ENCODE measurements at regions not wholly inside any gene's neighbourhood (a gene's known extent, or its start where the extent isn't known, plus 50 kb on each side); places are given as distances from the start of the nearest gene placed in this dataset.

DNA sequence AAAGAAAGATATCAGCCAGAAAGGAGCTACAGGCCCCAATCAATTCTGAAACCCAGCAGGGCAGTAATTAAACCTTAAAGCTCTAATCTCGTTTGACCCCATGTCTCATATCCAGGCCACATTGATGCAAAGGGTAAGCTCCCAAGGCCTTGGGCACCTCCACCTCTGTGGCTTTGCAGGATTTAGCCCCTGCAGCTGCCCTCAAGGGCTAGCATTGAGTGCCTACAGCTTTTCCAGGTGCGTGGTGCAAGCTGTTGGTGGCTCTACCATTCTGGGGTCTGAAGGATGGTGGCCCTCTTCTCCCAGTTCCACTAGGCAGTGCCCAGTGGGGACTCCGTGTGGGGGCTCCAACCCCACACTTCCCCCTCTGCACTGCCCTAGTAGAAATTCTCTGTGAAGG is 429.9 kb downstream of the NPHP4 start:
- TF ChIP-seq EP300 (conservative IDR thresholded peaks at IDR 0.05; ENCODE audit: poor library complexity, severe bottlenecking) (no peak), TAF1 (IDR thresholded peaks at IDR 0.05; ENCODE audit: low read depth) (no peak), POLR2AphosphoS5 (IDR thresholded peaks at IDR 0.05) (no peak), SMC3 (conservative IDR thresholded peaks at IDR 0.05; ENCODE audit: poor library complexity) (no peak), MXI1 (conservative IDR thresholded peaks at IDR 0.05; ENCODE audit: poor library complexity, severe bottlenecking) (no peak), EZH2 (IDR thresholded peaks at IDR 0.05; ENCODE audit: borderline replicate concordance, insufficient read depth, low read length, poor library complexity, severe bottlenecking) (no peak)
- TF ChIP-seq, protein P1, sequence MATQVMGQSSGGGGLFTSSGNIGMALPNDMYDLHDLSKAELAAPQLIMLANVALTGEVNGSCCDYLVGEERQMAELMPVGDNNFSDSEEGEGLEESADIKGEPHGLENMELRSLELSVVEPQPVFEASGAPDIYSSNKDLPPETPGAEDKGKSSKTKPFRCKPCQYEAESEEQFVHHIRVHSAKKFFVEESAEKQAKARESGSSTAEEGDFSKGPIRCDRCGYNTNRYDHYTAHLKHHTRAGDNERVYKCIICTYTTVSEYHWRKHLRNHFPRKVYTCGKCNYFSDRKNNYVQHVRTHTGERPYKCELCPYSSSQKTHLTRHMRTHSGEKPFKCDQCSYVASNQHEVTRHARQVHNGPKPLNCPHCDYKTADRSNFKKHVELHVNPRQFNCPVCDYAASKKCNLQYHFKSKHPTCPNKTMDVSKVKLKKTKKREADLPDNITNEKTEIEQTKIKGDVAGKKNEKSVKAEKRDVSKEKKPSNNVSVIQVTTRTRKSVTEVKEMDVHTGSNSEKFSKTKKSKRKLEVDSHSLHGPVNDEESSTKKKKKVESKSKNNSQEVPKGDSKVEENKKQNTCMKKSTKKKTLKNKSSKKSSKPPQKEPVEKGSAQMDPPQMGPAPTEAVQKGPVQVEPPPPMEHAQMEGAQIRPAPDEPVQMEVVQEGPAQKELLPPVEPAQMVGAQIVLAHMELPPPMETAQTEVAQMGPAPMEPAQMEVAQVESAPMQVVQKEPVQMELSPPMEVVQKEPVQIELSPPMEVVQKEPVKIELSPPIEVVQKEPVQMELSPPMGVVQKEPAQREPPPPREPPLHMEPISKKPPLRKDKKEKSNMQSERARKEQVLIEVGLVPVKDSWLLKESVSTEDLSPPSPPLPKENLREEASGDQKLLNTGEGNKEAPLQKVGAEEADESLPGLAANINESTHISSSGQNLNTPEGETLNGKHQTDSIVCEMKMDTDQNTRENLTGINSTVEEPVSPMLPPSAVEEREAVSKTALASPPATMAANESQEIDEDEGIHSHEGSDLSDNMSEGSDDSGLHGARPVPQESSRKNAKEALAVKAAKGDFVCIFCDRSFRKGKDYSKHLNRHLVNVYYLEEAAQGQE (IDR thresholded peaks at IDR 0.05; ENCODE audit: borderline replicate concordance): no peak
- Histone ChIP-seq H3K36me3 (ENCODE audit: insufficient read depth, low read length) (no peaks in the 10 kb centered on the region), H3F3A (ENCODE audit: insufficient read depth, low read length, poor library complexity, severe bottlenecking) (no peaks in the 10 kb centered on the region), H3K27me3 (ENCODE audit: insufficient read depth, low read depth, low read length) (no peaks in the 10 kb centered on the region), H3K79me2 (replicated peaks; ENCODE audit: insufficient read depth, low read length) (no peaks in the 10 kb centered on the region), H4K20me1 (ENCODE audit: insufficient read depth) (no peaks in the 10 kb centered on the region), H3K9ac (ENCODE audit: low read length) (no peak overlapping the region), H3K9me2 (ENCODE audit: insufficient read depth, low read length) (no peaks in the 10 kb centered on the region), H3K4me2 (ENCODE audit: low read length) (no peak overlapping the region), H3K9me3 (ENCODE audit: low read length) (no peaks in the 10 kb centered on the region), H2AFZ (ENCODE audit: low read depth, low read length) (no peak overlapping the region), H3K27ac (ENCODE audit: low read length) (no peak overlapping the region), H3K4me3 (ENCODE audit: low read length) (no peak overlapping the region)

DNA sequence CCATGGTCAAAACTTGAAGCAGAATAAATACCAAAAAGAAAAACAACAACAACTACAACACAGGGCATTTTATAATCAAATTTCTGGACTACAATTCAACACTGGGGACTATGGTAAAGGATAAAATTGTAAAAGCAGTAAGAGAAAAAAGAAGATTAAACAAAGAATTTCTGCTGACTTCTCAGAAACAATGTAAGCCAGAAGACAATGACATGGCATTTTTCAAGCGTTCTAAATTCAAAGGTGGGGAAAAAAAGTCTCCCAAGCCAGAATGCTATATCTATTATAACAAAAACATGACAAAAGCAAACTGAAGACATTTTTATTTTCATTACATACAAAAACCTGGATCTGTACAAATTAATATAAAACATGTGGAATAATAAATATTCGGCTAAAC is 433.1 kb downstream of the NPHP4 start:
- no peak for TF ChIP-seq TAF1 (IDR thresholded peaks at IDR 0.05; ENCODE audit: low read depth)
- H2AFZ ChIP-seq (ENCODE audit: low read depth, low read length): no peak overlapping the region
- no peaks in the 10 kb centered on the region for H3K36me3 ChIP-seq (ENCODE audit: insufficient read depth, low read length)
- H3K9me3 ChIP-seq (ENCODE audit: low read length): no peaks in the 10 kb centered on the region
- H3F3A ChIP-seq (ENCODE audit: insufficient read depth, low read length, poor library complexity, severe bottlenecking): no peaks in the 10 kb centered on the region
- no peak overlapping the region for H3K27ac ChIP-seq (ENCODE audit: low read length)
- H3K79me2 ChIP-seq (replicated peaks; ENCODE audit: insufficient read depth, low read length): no peaks in the 10 kb centered on the region
- no peaks in the 10 kb centered on the region for H3K9me2 ChIP-seq (ENCODE audit: insufficient read depth, low read length)
- H3K4me3 ChIP-seq (ENCODE audit: low read length): no peak overlapping the region
- H3K27me3 ChIP-seq (ENCODE audit: insufficient read depth, low read depth, low read length): no peaks in the 10 kb centered on the region
- H3K9ac ChIP-seq (ENCODE audit: low read length): no peak overlapping the region
- no peak overlapping the region for H3K4me2 ChIP-seq (ENCODE audit: low read length)
- H4K20me1 ChIP-seq (ENCODE audit: insufficient read depth): no peaks in the 10 kb centered on the region

DNA sequence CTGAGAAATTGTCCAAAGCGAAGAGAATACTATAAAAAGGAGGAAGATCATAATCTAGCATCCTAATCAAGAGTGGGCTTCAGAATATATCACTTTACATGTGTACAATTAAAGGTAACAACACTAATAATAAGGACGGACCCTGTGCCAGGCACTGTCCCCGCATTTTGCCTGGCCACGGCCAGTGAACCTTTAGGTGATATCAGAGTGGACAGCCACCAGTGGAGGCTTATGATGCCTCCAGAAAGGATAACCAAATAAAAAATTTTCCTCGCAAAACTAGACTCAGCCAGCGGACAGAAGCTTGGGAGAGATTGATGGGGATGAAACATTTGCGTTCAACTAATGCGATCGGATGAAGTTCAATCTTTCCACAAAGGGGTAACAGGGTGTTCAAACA is 436.4 kb downstream of the NPHP4 start:
- TF ChIP-seq EP300 (conservative IDR thresholded peaks at IDR 0.05; ENCODE audit: poor library complexity, severe bottlenecking) (no peak), SMC3 (conservative IDR thresholded peaks at IDR 0.05; ENCODE audit: poor library complexity) (no peak)
- H3K9ac ChIP-seq (ENCODE audit: low read length): no peak overlapping the region
- no peaks in the 10 kb centered on the region for H3K36me3 ChIP-seq (ENCODE audit: insufficient read depth, low read length)
- no peak overlapping the region for H3K4me3 ChIP-seq (ENCODE audit: low read length)
- no peaks in the 10 kb centered on the region for H3K9me2 ChIP-seq (ENCODE audit: insufficient read depth, low read length)
- no peaks in the 10 kb centered on the region for H3K9me3 ChIP-seq (ENCODE audit: low read length)
- H3K79me2 ChIP-seq (replicated peaks; ENCODE audit: insufficient read depth, low read length): no peaks in the 10 kb centered on the region
- H3K27ac ChIP-seq (ENCODE audit: low read length): no peak overlapping the region
- no peaks in the 10 kb centered on the region for H4K20me1 ChIP-seq (ENCODE audit: insufficient read depth)
- H2AFZ ChIP-seq (ENCODE audit: low read depth, low read length): no peak overlapping the region
- no peak overlapping the region for H3K4me2 ChIP-seq (ENCODE audit: low read length)
- H3F3A ChIP-seq (ENCODE audit: insufficient read depth, low read length, poor library complexity, severe bottlenecking): no peaks in the 10 kb centered on the region
- H3K27me3 ChIP-seq (ENCODE audit: insufficient read depth, low read depth, low read length): no peaks in the 10 kb centered on the region
